H1 (cell line): ENCODE measurements at regions not wholly inside any gene's neighbourhood (a gene's known extent, or its start where the extent isn't known, plus 50 kb on each side); places are given as distances from the start of the nearest gene placed in this dataset.
A peak's percentile ranks its signal among the peaks of the same experiment; 100 is the strongest.

Experiments used
- CTCF ChIA-PET: fragments of 300-600 bp; sonication (Branson Sonifier 250); formaldehyde crosslinking; loops from one replicate; lab custom pipeline; 2021; ENCODE audit not compliant: partially characterized antibody; lab: Charles Lee
- POLR2A ChIA-PET: fragments of 300-600 bp; sonication (Branson Sonifier 250); formaldehyde crosslinking; loops from one replicate; lab custom pipeline; 2021; ENCODE audit warnings: inconsistent platforms; ENCODE audit not compliant: partially characterized antibody; lab: Charles Lee
- DNase-seq, 2 experiments: peaks; one replicate each; pipeline versions ENCODE4 v3.0.0 to v3.0.0-alpha.2; 2010 to 2022; ENCODE audit warnings: low spot score in 2 of 2, low read depth in 1 of 2, mixed read lengths in 1 of 2
- FAIRE-seq: peaks from 2 replicates; lab custom pipeline; 2011; peaks lifted over from hg19 to GRCh38; lab: Jason Lieb, UNC
- H2AFZ ChIP-seq: 2 replicates; pipeline ENCODE4 v1.8.1; 2012; ENCODE audit warnings: low read length, inconsistent platforms
- H2AK5ac ChIP-seq: 2 replicates; pipeline ENCODE4 v1.6.1; 2013; ENCODE audit warnings: low read depth, low read length
- H2BK120ac ChIP-seq: replicated peaks from 2 replicates; pipeline ENCODE3; 2013; ENCODE audit warnings: low read depth, low read length, inconsistent platforms
- H2BK12ac ChIP-seq: 2 replicates; pipeline ENCODE4 v1.6.1; 2013; ENCODE audit warnings: low read depth, low read length
- H2BK15ac ChIP-seq: 2 replicates; pipeline ENCODE4 v1.6.1; 2013; ENCODE audit warnings: low read length
- H2BK20ac ChIP-seq: 2 replicates; pipeline ENCODE4 v1.6.1; 2013; ENCODE audit warnings: low read length
- H2BK5ac ChIP-seq: 2 replicates; pipeline ENCODE4 v1.6.1; 2013; ENCODE audit warnings: low read depth, low read length
- H3K14ac ChIP-seq: 2 replicates; pipeline ENCODE4 v1.6.1; 2013; ENCODE audit warnings: inconsistent platforms; ENCODE audit not compliant: insufficient read length
- H3K18ac ChIP-seq: 2 replicates; pipeline ENCODE4 v1.6.1; 2013; ENCODE audit warnings: low read length; ENCODE audit errors: extremely low read depth
- H3K23ac ChIP-seq: 2 replicates; pipeline ENCODE4 v1.6.1; 2013; ENCODE audit warnings: inconsistent platforms; ENCODE audit not compliant: insufficient read length
- H3K23me2 ChIP-seq: 2 replicates; pipeline ENCODE4 v1.6.1; 2013; ENCODE audit warnings: low read depth, low read length
- H3K27ac ChIP-seq: 2 replicates; pipeline ENCODE4 v1.6.1; 2011; ENCODE audit warnings: low read depth, low read length, inconsistent platforms
- H3K27me3 ChIP-seq, 4 experiments: replicated peaks in 1 of 4; 1 replicate in 1 of 4; 2 replicates in 3 of 4; pipeline versions ENCODE4 v1.6.1 to v1.8.1; 2011 to 2013; ENCODE audit warnings: low read length in 3 of 4, mild to moderate bottlenecking in 3 of 4, inconsistent platforms in 2 of 4, mixed read lengths in 2 of 4, moderate library complexity in 1 of 4; ENCODE audit not compliant: control insufficient read depth in 3 of 4, insufficient read depth in 3 of 4; ENCODE audit errors: extremely low read depth in 1 of 4
- H3K36me3 ChIP-seq, 4 experiments: 2 replicates each; pipeline versions ENCODE4 v1.6.1 to v1.8.1; 2011 to 2013; ENCODE audit warnings: mild to moderate bottlenecking in 4 of 4, low read length in 3 of 4, moderate library complexity in 2 of 4, control low read depth in 1 of 4, inconsistent platforms in 1 of 4; ENCODE audit not compliant: insufficient read depth in 4 of 4, control insufficient read depth in 2 of 4
- H3K4ac ChIP-seq: replicated peaks from 2 replicates; pipeline ENCODE3; 2013; ENCODE audit warnings: low read length, low read depth, mixed read lengths, inconsistent platforms; ENCODE audit not compliant: insufficient read length
- H3K4me1 ChIP-seq, 4 experiments: replicated peaks in 1 of 4; 1 replicate in 1 of 4; 2 replicates in 3 of 4; pipeline versions ENCODE4 v1.6.1 to v1.8.1; 2011 to 2013; ENCODE audit warnings: low read length in 3 of 4, inconsistent platforms in 2 of 4, mixed read lengths in 1 of 4; ENCODE audit not compliant: insufficient read depth in 4 of 4, control insufficient read depth in 3 of 4
- H3K4me2 ChIP-seq, 2 experiments: 2 replicates each; pipeline versions ENCODE4 v1.6.1 to v1.8.1; 2011 to 2013; ENCODE audit warnings: low read depth in 2 of 2, low read length in 2 of 2, control low read depth in 1 of 2, inconsistent platforms in 1 of 2, mild to moderate bottlenecking in 1 of 2; ENCODE audit not compliant: insufficient read depth in 1 of 2
- H3K4me3 ChIP-seq, 4 experiments: fragments of 200-600, 300-600 bp in 1 of 4; sonication (generic), shearing (Covaris generic), sonication (Bioruptor Twin) in 1 of 4; 2 replicates each; pipeline versions ENCODE4 v1.5.1 to v1.8.1; 2011 to 2016; ENCODE audit warnings: low read length in 4 of 4, low read depth in 3 of 4, control low read depth in 2 of 4, inconsistent platforms in 2 of 4, mild to moderate bottlenecking in 2 of 4, mixed read lengths in 1 of 4, moderate library complexity in 1 of 4; ENCODE audit not compliant: insufficient read depth in 2 of 4; ENCODE audit errors: extremely low read depth in 1 of 4
- H3K56ac ChIP-seq: replicated peaks from 2 replicates; pipeline ENCODE3; 2013; ENCODE audit warnings: low read depth, mild to moderate bottlenecking, mixed read lengths, low read length, inconsistent platforms; ENCODE audit not compliant: insufficient read length
- H3K79me1 ChIP-seq: 2 replicates; pipeline ENCODE4 v1.6.1; 2013; ENCODE audit warnings: low read depth, low read length, control low read depth
- H3K79me2 ChIP-seq, 2 experiments: 2 replicates each; pipeline versions ENCODE4 v1.6.1 to v1.8.1; 2012 to 2013; ENCODE audit warnings: low read length in 2 of 2, mild to moderate bottlenecking in 2 of 2, inconsistent platforms in 1 of 2; ENCODE audit not compliant: insufficient read depth in 2 of 2, control insufficient read depth in 1 of 2
- H3K9ac ChIP-seq, 4 experiments: replicated peaks in 1 of 4; 1 replicate in 1 of 4; 2 replicates in 3 of 4; pipeline versions ENCODE4 v1.6.1 to v1.8.1; 2011 to 2013; ENCODE audit warnings: low read depth in 3 of 4, low read length in 3 of 4, control low read depth in 2 of 4, mild to moderate bottlenecking in 2 of 4, moderate library complexity in 2 of 4, inconsistent platforms in 1 of 4; ENCODE audit errors: extremely low read depth in 1 of 4
- H3K9me3 ChIP-seq, 2 experiments: 2 replicates each; pipeline versions ENCODE4 v1.6.1 to v1.8.1; 2012 to 2013; ENCODE audit warnings: mild to moderate bottlenecking in 2 of 2, moderate library complexity in 2 of 2, control low read depth in 1 of 2, inconsistent platforms in 1 of 2, low read depth in 1 of 2, low read length in 1 of 2, mixed read lengths in 1 of 2; ENCODE audit not compliant: insufficient read depth in 2 of 2
- H4K20me1 ChIP-seq, 2 experiments: replicated peaks in 1 of 2; 2 replicates each; pipeline versions ENCODE3 to v1.8.1; 2011 to 2013; ENCODE audit warnings: inconsistent platforms in 2 of 2, low read length in 2 of 2, mild to moderate bottlenecking in 1 of 2; ENCODE audit not compliant: insufficient read depth in 2 of 2, control insufficient read depth in 1 of 2
- H4K5ac ChIP-seq: 2 replicates; pipeline ENCODE4 v1.6.1; 2013; ENCODE audit warnings: low read length, low read depth, mixed read lengths, inconsistent platforms; ENCODE audit not compliant: insufficient read length
- H4K8ac ChIP-seq: 2 replicates; pipeline ENCODE4 v1.8.0; 2013; ENCODE audit warnings: mild to moderate bottlenecking, moderate library complexity, low read length, inconsistent platforms; ENCODE audit not compliant: insufficient read depth; ENCODE audit errors: extremely low read depth
- H4K91ac ChIP-seq: replicated peaks from 2 replicates; pipeline ENCODE3; 2013; ENCODE audit warnings: low read length, mixed read lengths, inconsistent platforms; ENCODE audit not compliant: insufficient read length
- ATF3 ChIP-seq: IDR thresholded peaks from 2 replicates; pipeline ENCODE4 v1.6.1; 2011; ENCODE audit warnings: low read depth, mild to moderate bottlenecking, low read length; ENCODE audit not compliant: insufficient read depth
- BRCA1 ChIP-seq: IDR thresholded peaks from 2 replicates; pipeline ENCODE4 v1.6.1; 2012; ENCODE audit warnings: low read depth, low read length, improper control_type of control experiment
- CHD2 ChIP-seq: IDR thresholded peaks from 2 replicates; pipeline ENCODE4 v1.6.1; 2012; ENCODE audit warnings: low read length, improper control_type of control experiment
- CTCF ChIP-seq, 3 experiments: IDR thresholded peaks; 1 replicate in 2 of 3; 2 replicates in 1 of 3; pipeline versions ENCODE4 v1.5.1 to v1.6.1; 2011; ENCODE audit warnings: low read length in 3 of 3, mild to moderate bottlenecking in 3 of 3, inconsistent platforms in 2 of 3, low read depth in 1 of 3, moderate library complexity in 1 of 3; ENCODE audit not compliant: insufficient read depth in 1 of 3; ENCODE audit errors: control extremely low read depth in 1 of 3
- FOSL1 ChIP-seq: IDR thresholded peaks from 2 replicates; pipeline ENCODE4 v1.6.1; 2011; ENCODE audit warnings: mild to moderate bottlenecking, low read depth, low read length, moderate library complexity; ENCODE audit not compliant: insufficient read depth
- KDM5A ChIP-seq: fragments of 200-600 bp; IDR thresholded peaks from 2 replicates; pipeline ENCODE4 v1.7.1; 2012; ENCODE audit warnings: mild to moderate bottlenecking, low read length, inconsistent platforms, mixed read lengths
- MAFK ChIP-seq: IDR thresholded peaks from 2 replicates; pipeline ENCODE4 v1.6.1; 2012; ENCODE audit warnings: low read depth, mild to moderate bottlenecking, improper control_type of control experiment, low read length
- SIX5 ChIP-seq: IDR thresholded peaks from 2 replicates; pipeline ENCODE4 v1.6.1; 2011; ENCODE audit warnings: mild to moderate bottlenecking, low read depth, low read length
- TAF7 ChIP-seq: optimal IDR thresholded peaks from 2 replicates; pipeline ENCODE3; 2011; ENCODE audit warnings: low read depth, mild to moderate bottlenecking, inconsistent platforms, low read length, moderate library complexity, borderline replicate concordance
- TEAD4 ChIP-seq: IDR thresholded peaks from 2 replicates; pipeline ENCODE4 v1.6.1; 2012; ENCODE audit warnings: low read depth, low read length, inconsistent platforms, mixed read lengths
- USF2 ChIP-seq: IDR thresholded peaks from 2 replicates; pipeline ENCODE4 v1.6.1; 2011; ENCODE audit warnings: low read length, improper control_type of control experiment

GRCh38 chr2:22078701-22079100 lies 954.9 kb downstream of the TDRD15 start:
- Histone ChIP-seq H3K14ac (no peak overlapping the region), H3K23ac (no peak overlapping the region), H3K4me3 (no peak overlapping the region), H2BK12ac (no peak overlapping the region), H2BK5ac (no peak overlapping the region), H3K23me2 (no peaks in the 10 kb centered on the region), H3K4me1 (no peaks in the 10 kb centered on the region), H2BK15ac (no peak overlapping the region), H3K9me3 (no peaks in the 10 kb centered on the region), H3K27ac (no peak overlapping the region), H3K56ac (no peak overlapping the region), H2AFZ (0 out of 2 replicates have a peak overlapping the region, but pooled peaks have one; percentile 36), H4K91ac (no peak overlapping the region), H3K9ac (no peak overlapping the region), H2BK20ac (no peak overlapping the region), H4K8ac (no peak overlapping the region), H3K79me1 (no peaks in the 10 kb centered on the region), H4K20me1 (no peaks in the 10 kb centered on the region), H3K4ac (no peak overlapping the region), H3K27me3 (no peaks in the 10 kb centered on the region), H3K18ac (no peak overlapping the region), H3K79me2 (no peaks in the 10 kb centered on the region), H4K5ac (no peak overlapping the region), H2BK120ac (no peak overlapping the region), H3K36me3 (no peaks in the 10 kb centered on the region), H3K4me2 (0 out of 4 replicates have a peak overlapping the region, but pooled peaks of 1 of the 2 experiments have one; percentile 19), H2AK5ac (no peak overlapping the region)
- DNase-seq (no peak), FAIRE-seq (peak; percentile 7)
- CTCF ChIA-PET: no interaction called here
- POLR2A ChIA-PET: no interaction called here
- TF ChIP-seq TAF7 (no peak), SIX5 (no peak), TEAD4 (no peak), CHD2 (no peak), MAFK (no peak), CTCF (IDR thresholded peaks at IDR 0.05; ENCODE audit: control extremely low read depth in 1 of 3, insufficient read depth in 1 of 3, low read depth in 1 of 3, low read length in 3 of 3) (no peak), BRCA1 (no peak), USF2 (no peak), ATF3 (no peak), FOSL1 (no peak), KDM5A (no peak)
